ENCODE measurements at regions not wholly inside any gene's neighbourhood (a gene's known extent, or its start where the extent isn't known, plus 50 kb on each side); places are given as distances from the start of the nearest gene placed in this dataset.

GRCh38 chr18:15071311-15071710 lies 323.3 kb downstream of the ANKRD30B start:
- peak; percentile 78 to 89 for DNase-seq

Measured in NCI-H446 (cell line).